Trophoblast cell (in vitro differentiated cells and primary cell): ENCODE measurements at regions not wholly inside any gene's neighbourhood (a gene's known extent, or its start where the extent isn't known, plus 50 kb on each side); places are given as distances from the start of the nearest gene placed in this dataset.

ENCODE experiments used
- DNase-seq, 2 donors: peaks; one replicate each; pipeline ENCODE4 v3.0.0-alpha.2; 2016
- H2AFZ ChIP-seq: 2 replicates; pipeline ENCODE4 v1.6.1; 2013; ENCODE audit warnings: low read length, moderate library complexity, mild to moderate bottlenecking; ENCODE audit not compliant: insufficient read depth, poor library complexity
- H2AK5ac ChIP-seq: 2 replicates; pipeline ENCODE4 v1.6.1; 2013; ENCODE audit warnings: mild to moderate bottlenecking, low read length
- H2BK120ac ChIP-seq: 2 replicates; pipeline ENCODE4 v1.6.1; 2013; ENCODE audit warnings: low read length, mild to moderate bottlenecking, moderate library complexity; ENCODE audit not compliant: insufficient read depth, poor library complexity
- H2BK12ac ChIP-seq: 2 replicates; pipeline ENCODE4 v1.6.1; 2013; ENCODE audit warnings: mild to moderate bottlenecking, low read length, moderate library complexity
- H2BK5ac ChIP-seq: 2 replicates; pipeline ENCODE4 v1.6.1; 2013; ENCODE audit warnings: low read length, low read depth, moderate library complexity, mild to moderate bottlenecking; ENCODE audit not compliant: poor library complexity
- H3K14ac ChIP-seq: 2 replicates; pipeline ENCODE4 v1.6.1; 2013; ENCODE audit warnings: mild to moderate bottlenecking, low read length
- H3K18ac ChIP-seq: 2 replicates; pipeline ENCODE4 v1.6.1; 2013; ENCODE audit warnings: mild to moderate bottlenecking, low read length
- H3K23ac ChIP-seq: 2 replicates; pipeline ENCODE4 v1.6.1; 2013; ENCODE audit warnings: low read length
- H3K27ac ChIP-seq: 2 replicates; pipeline ENCODE4 v1.5.1; 2013; ENCODE audit warnings: low read depth, mild to moderate bottlenecking, inconsistent platforms, low read length, moderate library complexity
- H3K27me3 ChIP-seq: 2 replicates; pipeline ENCODE4 v1.6.1; 2013; ENCODE audit warnings: inconsistent platforms, mild to moderate bottlenecking, low read length, moderate library complexity; ENCODE audit not compliant: insufficient read depth
- H3K36me3 ChIP-seq, 2 experiments: 1 replicate in 1 of 2; 2 replicates in 1 of 2; pipeline ENCODE4 v1.6.1; 2013; ENCODE audit warnings: low read length in 2 of 2, mild to moderate bottlenecking in 2 of 2, moderate library complexity in 1 of 2; ENCODE audit not compliant: insufficient read depth in 2 of 2, control insufficient read depth in 1 of 2
- H3K4ac ChIP-seq: 2 replicates; pipeline ENCODE4 v1.6.1; 2013; ENCODE audit warnings: low read depth, mild to moderate bottlenecking, low read length, moderate library complexity
- H3K4me1 ChIP-seq, 2 experiments: 1 replicate in 1 of 2; 2 replicates in 1 of 2; pipeline ENCODE4 v1.6.1; 2013; ENCODE audit warnings: low read length in 2 of 2, mild to moderate bottlenecking in 2 of 2, moderate library complexity in 1 of 2; ENCODE audit not compliant: insufficient read depth in 2 of 2, control insufficient read depth in 1 of 2
- H3K4me2 ChIP-seq: 2 replicates; pipeline ENCODE4 v1.6.1; 2013; ENCODE audit warnings: inconsistent platforms, mild to moderate bottlenecking, low read length, moderate library complexity
- H3K4me3 ChIP-seq: 2 replicates; pipeline ENCODE4 v1.5.1; 2013; ENCODE audit warnings: mild to moderate bottlenecking, low read depth, low read length, inconsistent platforms
- H3K79me1 ChIP-seq: one replicate; pipeline ENCODE4 v1.6.1; 2013; ENCODE audit warnings: low read length
- H3K79me2 ChIP-seq: 2 replicates; pipeline ENCODE4 v1.6.1; 2013; ENCODE audit warnings: low read length, mild to moderate bottlenecking; ENCODE audit not compliant: control insufficient read depth, insufficient read depth, poor library complexity
- H3K9ac ChIP-seq: 2 replicates; pipeline ENCODE4 v1.6.1; 2013; ENCODE audit warnings: mild to moderate bottlenecking, low read length
- H3K9me3 ChIP-seq: 2 replicates; pipeline ENCODE4 v1.6.1; 2013; ENCODE audit warnings: low read depth, mild to moderate bottlenecking, control low read depth, inconsistent platforms, low read length; ENCODE audit not compliant: insufficient read depth
- H4K12ac ChIP-seq: 2 replicates; pipeline ENCODE4 v1.6.1; 2013; ENCODE audit warnings: low read depth, mild to moderate bottlenecking, low read length, moderate library complexity
- H4K8ac ChIP-seq: 2 replicates; pipeline ENCODE4 v1.6.1; 2013; ENCODE audit warnings: low read depth, mild to moderate bottlenecking, low read length, moderate library complexity
- H4K91ac ChIP-seq: one replicate; pipeline ENCODE4 v1.6.1; 2013; ENCODE audit warnings: low read depth, mild to moderate bottlenecking, low read length, moderate library complexity
- WGBS: extraction: QIAGEN DNeasy Blood & Tissue Kit; methylation state at CpG from one replicate; pipeline ENCODE4 v1.1.7; 2013; ENCODE audit warnings: missing lambda C conversion rate; ENCODE audit not compliant: insufficient read length, insufficient coverage; ENCODE audit errors: extremely low coverage; 5-methylcytosine and 5-hydroxymethylcytosine counted together

GRCh38 chr4:117793845-117794480 lies 240.3 kb upstream of the NDST3 start:
- Histone ChIP-seq H2BK5ac (no peak overlapping the region), H3K4me3 (no peak overlapping the region), H4K91ac (no peak overlapping the region), H3K36me3 (no peaks in the 10 kb centered on the region), H3K79me1 (no peaks in the 10 kb centered on the region), H3K4me2 (no peak overlapping the region), H3K18ac (no peak overlapping the region), H2BK120ac (no peak overlapping the region), H2AFZ (no peak overlapping the region), H3K9ac (no peak overlapping the region), H4K12ac (no peak overlapping the region), H3K79me2 (no peaks in the 10 kb centered on the region), H3K27me3 (no peaks in the 10 kb centered on the region), H3K4me1 (no peaks in the 10 kb centered on the region), H2BK12ac (no peak overlapping the region), H3K23ac (no peak overlapping the region), H3K14ac (no peak overlapping the region), H4K8ac (no peak overlapping the region), H3K4ac (no peak overlapping the region), H3K9me3 (no peaks in the 10 kb centered on the region), H3K27ac (no peak overlapping the region), H2AK5ac (no peak overlapping the region)
- DNase-seq: no peak
- no CpG with 5 or more reads among the region's 3 CpGs for WGBS

GRCh38 chr4:117796677-117797076 lies 237.6 kb upstream of the NDST3 start:
- Histone ChIP-seq H3K79me2 (no peaks in the 10 kb centered on the region), H3K23ac (no peak overlapping the region), H2BK5ac (no peak overlapping the region), H3K36me3 (no peaks in the 10 kb centered on the region), H3K14ac (no peak overlapping the region), H3K4ac (no peak overlapping the region), H3K9me3 (no peaks in the 10 kb centered on the region), H3K4me3 (no peak overlapping the region), H2BK12ac (no peak overlapping the region), H4K8ac (no peak overlapping the region), H3K9ac (no peak overlapping the region), H4K12ac (no peak overlapping the region), H3K27me3 (no peaks in the 10 kb centered on the region), H2AK5ac (no peak overlapping the region), H3K79me1 (no peaks in the 10 kb centered on the region), H3K4me2 (no peak overlapping the region), H3K4me1 (peaks cover 0 to 2% of the 10 kb centered on the region in 2 experiments), H3K27ac (no peak overlapping the region), H4K91ac (no peak overlapping the region), H3K18ac (no peak overlapping the region), H2AFZ (no peak overlapping the region), H2BK120ac (no peak overlapping the region)
- DNase-seq: no peak
- WGBS: no CpG with 5 or more reads among the region's 1 CpG

- H3K9me3 ChIP-seq: no peaks in the 10 kb centered on the region
- H2BK120ac ChIP-seq: no peak overlapping the region
- no peak overlapping the region for H3K4ac ChIP-seq
- H2BK12ac ChIP-seq: no peak overlapping the region
- H2AFZ ChIP-seq: no peak overlapping the region
- no peak overlapping the region for H3K27ac ChIP-seq
- H3K23ac ChIP-seq: no peak overlapping the region
- no peak overlapping the region for H4K12ac ChIP-seq
- no peak overlapping the region for H4K8ac ChIP-seq
- peaks cover 0 to 2% of the 10 kb centered on the region in 2 experiments for H3K4me1 ChIP-seq
- no peak overlapping the region for H3K4me3 ChIP-seq
- H3K27me3 ChIP-seq: no peaks in the 10 kb centered on the region
- H3K79me2 ChIP-seq: no peaks in the 10 kb centered on the region
- H3K79me1 ChIP-seq: no peaks in the 10 kb centered on the region
- H3K36me3 ChIP-seq: no peaks in the 10 kb centered on the region
- WGBS: no CpG with 5 or more reads among the region's 6 CpGs
- H4K91ac ChIP-seq: no peak overlapping the region
- H3K14ac ChIP-seq: no peak overlapping the region
- H2BK5ac ChIP-seq: no peak overlapping the region
- no peak overlapping the region for H2AK5ac ChIP-seq
- DNase-seq: peak; percentile 13 to 78
- no peak overlapping the region for H3K4me2 ChIP-seq
- H3K9ac ChIP-seq: no peak overlapping the region
- no peak overlapping the region for H3K18ac ChIP-seq
Observed at GRCh38 chr4:117800636-117801035, 233.7 kb upstream of the NDST3 start.

GRCh38 chr4:117801756-117802155 lies 232.5 kb upstream of the NDST3 start:
- H4K91ac ChIP-seq: no peak overlapping the region
- H3K36me3 ChIP-seq: no peaks in the 10 kb centered on the region
- H3K9ac ChIP-seq: no peak overlapping the region
- no peak overlapping the region for H3K4ac ChIP-seq
- WGBS: no CpG with 5 or more reads among the region's 2 CpGs
- no peaks in the 10 kb centered on the region for H3K79me1 ChIP-seq
- H3K14ac ChIP-seq: no peak overlapping the region
- H3K4me2 ChIP-seq: no peak overlapping the region
- no peak overlapping the region for H2AFZ ChIP-seq
- no peak overlapping the region for H3K27ac ChIP-seq
- H2BK5ac ChIP-seq: no peak overlapping the region
- H3K4me3 ChIP-seq: no peak overlapping the region
- H3K27me3 ChIP-seq: no peaks in the 10 kb centered on the region
- no peak overlapping the region for H2AK5ac ChIP-seq
- no peaks in the 10 kb centered on the region for H3K9me3 ChIP-seq
- H4K8ac ChIP-seq: no peak overlapping the region
- no peaks in the 10 kb centered on the region for H3K79me2 ChIP-seq
- H2BK12ac ChIP-seq: no peak overlapping the region
- peaks cover 0 to 2% of the 10 kb centered on the region in 2 experiments for H3K4me1 ChIP-seq
- no peak overlapping the region for H2BK120ac ChIP-seq
- peak; percentile 62 to 90 for DNase-seq
- no peak overlapping the region for H3K18ac ChIP-seq
- H3K23ac ChIP-seq: no peak overlapping the region
- H4K12ac ChIP-seq: no peak overlapping the region
